ENCODE measurements at regions not wholly inside any gene's neighbourhood (a gene's known extent, or its start where the extent isn't known, plus 50 kb on each side); places are given as distances from the start of the nearest gene placed in this dataset.

DNA sequence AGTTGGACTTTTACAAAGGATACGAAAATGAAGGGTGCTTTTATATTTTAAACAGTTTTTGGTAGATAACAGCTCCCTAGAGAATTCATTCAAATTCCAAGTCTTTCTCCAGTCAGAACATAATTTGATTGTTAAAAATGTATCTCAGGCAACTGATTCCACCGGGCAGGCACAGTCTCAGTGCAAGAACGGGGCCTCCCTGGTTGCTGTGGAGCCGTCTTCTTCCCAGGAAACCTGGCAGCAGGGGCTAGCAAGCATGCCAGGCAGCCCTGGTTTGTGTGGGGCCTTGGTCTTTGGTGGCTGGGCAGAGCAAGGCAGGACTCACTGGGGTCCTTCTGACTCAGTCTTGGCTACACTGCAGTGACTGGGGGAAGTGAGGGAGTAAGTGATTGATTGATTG, 143.5 kb downstream of the NXNL2 start:
- no peak overlapping the region for H3K9ac ChIP-seq (ENCODE audit: low read depth in 1 of 2, low read length in 2 of 2)
- H3K4me3 ChIP-seq (ENCODE audit: low read depth in 1 of 2, low read length in 2 of 2), result no peak overlapping the region
- no peaks in the 10 kb centered on the region for H3K36me3 ChIP-seq (ENCODE audit: control insufficient read depth in 1 of 2, insufficient read depth in 2 of 2, low read length in 2 of 2)
- no peak overlapping the region for H3K27ac ChIP-seq (ENCODE audit: low read depth, low read length)
- no peaks in the 10 kb centered on the region for H3K4me1 ChIP-seq (ENCODE audit: control insufficient read depth in 1 of 2, insufficient read depth in 2 of 2, low read length in 2 of 2)
- H3K27me3 ChIP-seq (ENCODE audit: control insufficient read depth in 1 of 2, insufficient read depth in 2 of 2, low read length in 2 of 2), result no peaks in the 10 kb centered on the region
- no peaks in the 10 kb centered on the region for H3K9me3 ChIP-seq (ENCODE audit: control insufficient read depth in 1 of 2, low read length in 2 of 2)

DNA sequence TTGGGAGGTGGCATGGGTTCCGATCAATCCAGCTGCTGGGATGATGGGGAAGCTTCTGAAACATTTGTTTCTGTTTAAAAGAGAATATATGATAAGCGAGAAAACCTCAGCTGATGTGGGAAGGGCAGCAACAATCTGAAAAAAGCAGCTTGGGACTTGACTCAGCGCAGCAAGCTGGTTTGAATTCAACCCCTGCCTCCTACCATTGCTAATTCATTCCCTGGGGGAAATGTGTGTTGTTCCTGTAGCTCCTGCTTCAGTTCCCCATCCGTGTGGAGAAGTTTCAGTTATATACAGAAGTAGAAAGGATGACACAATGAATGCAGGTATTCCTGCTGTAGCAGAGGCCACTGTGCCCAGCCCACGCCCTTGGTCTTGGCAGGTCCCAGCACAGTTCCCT, 145.1 kb downstream of the NXNL2 start:
- no peaks in the 10 kb centered on the region for H3K9me3 ChIP-seq (ENCODE audit: control insufficient read depth in 1 of 2, low read length in 2 of 2)
- H3K4me1 ChIP-seq (ENCODE audit: control insufficient read depth in 1 of 2, insufficient read depth in 2 of 2, low read length in 2 of 2), result no peaks in the 10 kb centered on the region
- H3K4me3 ChIP-seq (ENCODE audit: low read depth in 1 of 2, low read length in 2 of 2), result no peak overlapping the region
- H3K27ac ChIP-seq (ENCODE audit: low read depth, low read length), result no peak overlapping the region
- no peak overlapping the region for H3K9ac ChIP-seq (ENCODE audit: low read depth in 1 of 2, low read length in 2 of 2)
- no peaks in the 10 kb centered on the region for H3K27me3 ChIP-seq (ENCODE audit: control insufficient read depth in 1 of 2, insufficient read depth in 2 of 2, low read length in 2 of 2)
- no peaks in the 10 kb centered on the region for H3K36me3 ChIP-seq (ENCODE audit: control insufficient read depth in 1 of 2, insufficient read depth in 2 of 2, low read length in 2 of 2)

DNA sequence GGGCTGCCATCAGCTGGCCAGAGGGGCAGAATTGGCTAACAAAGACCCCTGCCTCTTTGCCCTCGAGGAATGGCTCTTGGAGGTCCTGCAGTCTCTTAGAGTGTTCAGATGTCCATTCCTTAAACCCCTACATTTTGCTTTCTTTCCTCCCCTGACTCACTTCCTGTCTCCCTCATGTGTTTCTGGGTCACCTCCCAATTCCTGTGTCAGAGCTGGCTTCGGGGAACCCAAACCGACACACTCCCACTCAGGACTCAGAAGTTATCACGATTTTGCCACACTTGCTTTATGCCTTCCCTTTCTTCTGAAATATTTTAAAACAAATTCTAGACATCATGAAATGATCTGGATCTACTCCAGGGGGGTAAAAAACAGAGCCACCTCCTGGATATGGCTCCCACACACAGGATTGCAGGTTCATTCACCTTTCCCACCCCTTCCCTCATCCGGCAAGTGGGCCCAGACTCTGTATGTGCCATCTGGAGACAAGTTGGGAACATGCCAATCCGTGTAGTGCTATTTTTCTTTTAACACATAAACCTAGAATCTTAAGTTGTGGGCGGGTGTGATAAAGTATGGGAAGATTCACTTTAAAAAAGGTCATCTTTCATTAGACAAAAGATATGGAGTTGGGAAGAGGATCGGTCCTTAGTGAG, 145.7 kb downstream of the NXNL2 start:
- Histone ChIP-seq H3K4me3 (ENCODE audit: low read depth in 1 of 2, low read length in 2 of 2) (no peak overlapping the region), H3K4me1 (ENCODE audit: control insufficient read depth in 1 of 2, insufficient read depth in 2 of 2, low read length in 2 of 2) (no peaks in the 10 kb centered on the region), H3K9ac (ENCODE audit: low read depth in 1 of 2, low read length in 2 of 2) (no peak overlapping the region), H3K27me3 (ENCODE audit: control insufficient read depth in 1 of 2, insufficient read depth in 2 of 2, low read length in 2 of 2) (no peaks in the 10 kb centered on the region), H3K9me3 (ENCODE audit: control insufficient read depth in 1 of 2, low read length in 2 of 2) (no peaks in the 10 kb centered on the region), H3K27ac (ENCODE audit: low read depth, low read length) (no peak overlapping the region), H3K36me3 (ENCODE audit: control insufficient read depth in 1 of 2, insufficient read depth in 2 of 2, low read length in 2 of 2) (no peaks in the 10 kb centered on the region)

DNA sequence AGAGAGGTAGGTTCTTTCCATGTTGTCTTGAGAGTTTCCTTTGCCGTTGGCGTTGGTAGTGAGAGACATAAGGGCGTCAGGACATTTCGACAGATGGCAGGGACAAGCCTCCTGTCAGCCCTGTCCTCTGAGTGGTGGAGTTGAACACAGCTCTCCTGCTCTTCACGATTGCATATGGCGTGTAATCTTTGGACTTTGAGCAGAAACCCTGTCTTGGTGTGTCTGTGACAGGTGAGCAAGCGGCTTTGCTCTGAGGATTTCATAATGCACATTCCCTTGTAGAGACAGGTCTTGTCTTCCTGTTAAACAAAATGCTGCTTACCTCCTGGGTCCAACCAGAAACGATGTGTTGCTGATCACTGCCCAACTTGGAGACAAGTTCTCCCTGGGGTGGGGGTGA, 146.5 kb downstream of the NXNL2 start:
- Histone ChIP-seq H3K36me3 (ENCODE audit: control insufficient read depth in 1 of 2, insufficient read depth in 2 of 2, low read length in 2 of 2) (no peaks in the 10 kb centered on the region), H3K4me1 (ENCODE audit: control insufficient read depth in 1 of 2, insufficient read depth in 2 of 2, low read length in 2 of 2) (no peaks in the 10 kb centered on the region), H3K9ac (ENCODE audit: low read depth in 1 of 2, low read length in 2 of 2) (no peak overlapping the region), H3K27me3 (ENCODE audit: control insufficient read depth in 1 of 2, insufficient read depth in 2 of 2, low read length in 2 of 2) (no peaks in the 10 kb centered on the region), H3K27ac (ENCODE audit: low read depth, low read length) (no peak overlapping the region), H3K9me3 (ENCODE audit: control insufficient read depth in 1 of 2, low read length in 2 of 2) (no peaks in the 10 kb centered on the region), H3K4me3 (ENCODE audit: low read depth in 1 of 2, low read length in 2 of 2) (no peak overlapping the region)

GRCh38 chr9:88682431-88682831, 147.5 kb downstream of the NXNL2 start:
- Histone ChIP-seq H3K4me1 (ENCODE audit: control insufficient read depth in 1 of 2, insufficient read depth in 2 of 2, low read length in 2 of 2) (no peaks in the 10 kb centered on the region), H3K9ac (ENCODE audit: low read depth in 1 of 2, low read length in 2 of 2) (no peak overlapping the region), H3K9me3 (ENCODE audit: control insufficient read depth in 1 of 2, low read length in 2 of 2) (no peaks in the 10 kb centered on the region), H3K36me3 (ENCODE audit: control insufficient read depth in 1 of 2, insufficient read depth in 2 of 2, low read length in 2 of 2) (no peaks in the 10 kb centered on the region), H3K27me3 (ENCODE audit: control insufficient read depth in 1 of 2, insufficient read depth in 2 of 2, low read length in 2 of 2) (no peaks in the 10 kb centered on the region), H3K27ac (ENCODE audit: low read depth, low read length) (no peak overlapping the region), H3K4me3 (ENCODE audit: low read depth in 1 of 2, low read length in 2 of 2) (no peak overlapping the region)

GRCh38 chr9:88684046-88684445, 149.1 kb downstream of the NXNL2 start:
- H3K27ac ChIP-seq (ENCODE audit: low read depth, low read length), result no peak overlapping the region
- H3K4me3 ChIP-seq (ENCODE audit: low read depth in 1 of 2, low read length in 2 of 2), result no peak overlapping the region
- no peak overlapping the region for H3K9ac ChIP-seq (ENCODE audit: low read depth in 1 of 2, low read length in 2 of 2)
- no peaks in the 10 kb centered on the region for H3K36me3 ChIP-seq (ENCODE audit: control insufficient read depth in 1 of 2, insufficient read depth in 2 of 2, low read length in 2 of 2)
- H3K9me3 ChIP-seq (ENCODE audit: control insufficient read depth in 1 of 2, low read length in 2 of 2), result no peaks in the 10 kb centered on the region
- no peaks in the 10 kb centered on the region for H3K4me1 ChIP-seq (ENCODE audit: control insufficient read depth in 1 of 2, insufficient read depth in 2 of 2, low read length in 2 of 2)
- H3K27me3 ChIP-seq (ENCODE audit: control insufficient read depth in 1 of 2, insufficient read depth in 2 of 2, low read length in 2 of 2), result no peaks in the 10 kb centered on the region

DNA sequence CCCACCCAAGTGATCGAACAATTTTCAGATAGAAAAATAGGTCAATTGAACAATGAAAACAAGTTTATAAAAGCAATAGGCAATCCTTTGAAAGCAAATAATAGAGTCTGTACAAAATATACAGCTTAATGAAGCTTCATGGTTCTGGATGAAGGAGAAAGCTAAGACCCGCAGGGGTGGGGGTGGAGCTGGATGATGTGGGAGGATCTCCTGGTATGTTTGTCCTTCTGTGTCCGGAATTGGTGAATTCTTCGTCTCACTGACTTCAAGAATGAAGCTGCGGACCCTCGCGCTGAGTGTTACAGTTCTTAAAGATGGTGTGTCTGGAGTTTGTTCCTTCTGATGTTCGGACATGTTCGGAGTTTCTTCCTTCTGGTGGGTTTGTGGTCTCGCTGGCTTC, 149.9 kb downstream of the NXNL2 start:
- no peaks in the 10 kb centered on the region for H3K9me3 ChIP-seq (ENCODE audit: control insufficient read depth in 1 of 2, low read length in 2 of 2)
- no peaks in the 10 kb centered on the region for H3K36me3 ChIP-seq (ENCODE audit: control insufficient read depth in 1 of 2, insufficient read depth in 2 of 2, low read length in 2 of 2)
- no peak overlapping the region for H3K4me3 ChIP-seq (ENCODE audit: low read depth in 1 of 2, low read length in 2 of 2)
- no peaks in the 10 kb centered on the region for H3K27me3 ChIP-seq (ENCODE audit: control insufficient read depth in 1 of 2, insufficient read depth in 2 of 2, low read length in 2 of 2)
- H3K27ac ChIP-seq (ENCODE audit: low read depth, low read length), result no peak overlapping the region
- H3K4me1 ChIP-seq (ENCODE audit: control insufficient read depth in 1 of 2, insufficient read depth in 2 of 2, low read length in 2 of 2), result no peaks in the 10 kb centered on the region
- H3K9ac ChIP-seq (ENCODE audit: low read depth in 1 of 2, low read length in 2 of 2), result no peak overlapping the region

- H3K9me3 ChIP-seq (ENCODE audit: control insufficient read depth in 1 of 2, low read length in 2 of 2), result no peaks in the 10 kb centered on the region
- H3K4me1 ChIP-seq (ENCODE audit: control insufficient read depth in 1 of 2, insufficient read depth in 2 of 2, low read length in 2 of 2), result no peaks in the 10 kb centered on the region
- H3K36me3 ChIP-seq (ENCODE audit: control insufficient read depth in 1 of 2, insufficient read depth in 2 of 2, low read length in 2 of 2), result no peaks in the 10 kb centered on the region
- H3K9ac ChIP-seq (ENCODE audit: low read depth in 1 of 2, low read length in 2 of 2), result no peak overlapping the region
- no peak overlapping the region for H3K4me3 ChIP-seq (ENCODE audit: low read depth in 1 of 2, low read length in 2 of 2)
- no peaks in the 10 kb centered on the region for H3K27me3 ChIP-seq (ENCODE audit: control insufficient read depth in 1 of 2, insufficient read depth in 2 of 2, low read length in 2 of 2)
- H3K27ac ChIP-seq (ENCODE audit: low read depth, low read length), result no peak overlapping the region
Measured at GRCh38 chr9:88685966-88686365, 151.0 kb downstream of the NXNL2 start.

DNA sequence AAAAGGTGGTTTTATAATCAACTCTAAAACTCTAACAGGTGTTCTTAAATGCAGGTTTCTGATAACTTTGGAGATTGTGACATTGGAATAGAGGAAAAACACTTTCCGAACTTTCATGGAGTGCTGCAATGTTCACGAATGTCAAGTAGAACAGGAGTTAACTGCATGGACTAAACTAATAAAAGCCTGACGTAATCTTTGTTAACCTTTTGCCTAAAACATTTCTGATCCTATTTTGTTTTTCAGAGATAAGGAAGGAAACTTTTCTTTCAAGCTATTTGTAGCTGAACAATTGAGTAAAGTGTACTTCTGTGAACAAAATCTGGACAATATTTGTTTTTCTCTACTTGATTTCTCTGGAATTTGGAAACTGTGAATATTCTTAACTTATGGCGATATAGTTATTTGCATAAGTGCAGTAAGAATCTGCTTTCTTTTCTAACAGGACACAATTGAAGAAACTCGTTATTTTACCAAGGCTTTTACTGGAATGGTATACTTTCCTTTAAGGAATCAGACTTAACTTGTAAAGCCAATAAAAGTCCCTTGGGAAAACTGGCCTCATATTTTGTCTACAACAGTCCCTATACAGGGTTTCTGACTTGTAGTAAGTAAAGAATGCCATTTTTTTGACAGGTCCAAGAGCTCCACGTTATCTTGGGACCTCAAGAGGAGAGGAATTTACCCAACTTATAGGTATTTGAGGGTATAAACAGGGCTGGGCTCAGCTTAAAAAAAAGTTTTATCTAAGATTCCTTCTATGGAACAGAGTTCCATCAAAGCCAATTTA, 154.7 kb downstream of the NXNL2 start:
- Histone ChIP-seq H3K9me3 (ENCODE audit: control insufficient read depth in 1 of 2, low read length in 2 of 2) (no peaks in the 10 kb centered on the region), H3K9ac (ENCODE audit: low read depth in 1 of 2, low read length in 2 of 2) (no peak overlapping the region), H3K4me3 (ENCODE audit: low read depth in 1 of 2, low read length in 2 of 2) (no peak overlapping the region), H3K36me3 (ENCODE audit: control insufficient read depth in 1 of 2, insufficient read depth in 2 of 2, low read length in 2 of 2) (no peaks in the 10 kb centered on the region), H3K27ac (ENCODE audit: low read depth, low read length) (no peak overlapping the region), H3K4me1 (ENCODE audit: control insufficient read depth in 1 of 2, insufficient read depth in 2 of 2, low read length in 2 of 2) (no peaks in the 10 kb centered on the region), H3K27me3 (ENCODE audit: control insufficient read depth in 1 of 2, insufficient read depth in 2 of 2, low read length in 2 of 2) (no peaks in the 10 kb centered on the region)

DNA sequence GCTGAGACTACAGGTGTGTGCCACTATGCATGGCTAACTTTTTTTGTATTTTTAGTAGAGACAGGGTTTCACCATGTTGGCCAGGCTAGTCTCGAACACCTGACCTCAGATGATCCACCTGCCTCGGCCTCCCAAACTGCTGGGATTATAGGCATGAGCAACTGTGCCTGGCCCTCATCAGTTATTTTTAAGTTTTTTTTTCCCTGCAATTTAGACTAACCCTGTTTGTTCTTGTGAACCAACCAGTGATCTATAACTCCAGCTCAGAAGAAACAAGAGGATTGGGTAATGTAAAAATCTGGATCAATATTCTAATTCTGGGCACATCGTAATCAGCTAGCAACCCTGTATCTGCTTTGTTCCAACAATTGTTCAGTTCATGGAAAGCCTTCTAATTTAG, 155.7 kb downstream of the NXNL2 start:
- no peak overlapping the region for H3K4me3 ChIP-seq (ENCODE audit: low read depth in 1 of 2, low read length in 2 of 2)
- no peaks in the 10 kb centered on the region for H3K27me3 ChIP-seq (ENCODE audit: control insufficient read depth in 1 of 2, insufficient read depth in 2 of 2, low read length in 2 of 2)
- no peak overlapping the region for H3K9ac ChIP-seq (ENCODE audit: low read depth in 1 of 2, low read length in 2 of 2)
- H3K36me3 ChIP-seq (ENCODE audit: control insufficient read depth in 1 of 2, insufficient read depth in 2 of 2, low read length in 2 of 2), result no peaks in the 10 kb centered on the region
- H3K9me3 ChIP-seq (ENCODE audit: control insufficient read depth in 1 of 2, low read length in 2 of 2), result no peaks in the 10 kb centered on the region
- no peaks in the 10 kb centered on the region for H3K4me1 ChIP-seq (ENCODE audit: control insufficient read depth in 1 of 2, insufficient read depth in 2 of 2, low read length in 2 of 2)
- H3K27ac ChIP-seq (ENCODE audit: low read depth, low read length), result no peak overlapping the region
